Common myeloid progenitor, CD34-positive (primary cell): ENCODE measurements at regions not wholly inside any gene's neighbourhood (a gene's known extent, or its start where the extent isn't known, plus 50 kb on each side); places are given as distances from the start of the nearest gene placed in this dataset.

Experiments
- CTCF ChIA-PET: fragments of 350-600 bp; sonication (Branson Sonifier 250); formaldehyde crosslinking; loops from one replicate; lab custom pipeline; 2021; ENCODE audit warnings: antibody characterized with exemption; lab: Charles Lee
- POLR2A ChIA-PET: fragments of 350-600 bp; sonication (Branson Sonifier 250); formaldehyde crosslinking; loops from one replicate; lab custom pipeline; 2021; ENCODE audit warnings: antibody characterized with exemption; lab: Charles Lee
- DNase-seq, 3 donors: peaks; one replicate each; pipeline versions ENCODE4 v3.0.0 to v3.0.0-alpha.2; 2013
- H3K27ac ChIP-seq, 2 experiments: 1 replicate in 1 of 2; 2 replicates in 1 of 2; pipeline ENCODE4 v1.7.0; 2013; ENCODE audit warnings: inconsistent platforms in 2 of 2, low read length in 2 of 2, mild to moderate bottlenecking in 2 of 2, low read depth in 1 of 2, moderate library complexity in 1 of 2; ENCODE audit not compliant: severe bottlenecking in 2 of 2, insufficient read depth in 1 of 2, poor library complexity in 1 of 2
- H3K27me3 ChIP-seq, 5 experiments: replicated peaks in 2 of 5; 1 replicate in 3 of 5; 2 replicates in 2 of 5; pipeline versions ENCODE4 v1.6.1 to v1.7.0; 2013; ENCODE audit warnings: low read length in 4 of 5, mild to moderate bottlenecking in 2 of 5, moderate library complexity in 2 of 5, inconsistent platforms in 1 of 5; ENCODE audit not compliant: insufficient read depth in 5 of 5, control insufficient read depth in 4 of 5
- H3K36me3 ChIP-seq, 4 experiments: 1 replicate in 2 of 4; 2 replicates in 2 of 4; pipeline versions ENCODE4 v1.6.1 to v1.7.0; 2013; ENCODE audit warnings: low read length in 3 of 4, control low read depth in 1 of 4, mild to moderate bottlenecking in 1 of 4; ENCODE audit not compliant: control insufficient read depth in 4 of 4, insufficient read depth in 4 of 4
- H3K4me1 ChIP-seq, 4 experiments: 1 replicate in 3 of 4; 2 replicates in 1 of 4; pipeline versions ENCODE4 v1.6.1 to v1.7.1; 2013; ENCODE audit warnings: low read length in 3 of 4, mild to moderate bottlenecking in 3 of 4, control low read depth in 1 of 4, inconsistent platforms in 1 of 4, moderate library complexity in 1 of 4; ENCODE audit not compliant: control insufficient read depth in 4 of 4, insufficient read depth in 4 of 4; ENCODE audit errors: control extremely low read depth in 1 of 4
- H3K4me3 ChIP-seq, 7 experiments: 1 replicate in 4 of 7; 2 replicates in 3 of 7; pipeline versions ENCODE4 v1.5.1 to v1.7.0; 2013; ENCODE audit warnings: mild to moderate bottlenecking in 7 of 7, low read length in 6 of 7, moderate library complexity in 6 of 7, inconsistent platforms in 2 of 7, low read depth in 2 of 7, control low read depth in 1 of 7; ENCODE audit not compliant: insufficient read depth in 4 of 7, control insufficient read depth in 1 of 7; ENCODE audit errors: extremely low read depth in 1 of 7
- H3K9me3 ChIP-seq, 5 experiments: 1 replicate in 4 of 5; 2 replicates in 1 of 5; pipeline versions ENCODE4 v1.6.1 to v1.7.1; 2013; ENCODE audit warnings: low read length in 4 of 5, mild to moderate bottlenecking in 2 of 5, inconsistent platforms in 1 of 5, low read depth in 1 of 5, moderate library complexity in 1 of 5; ENCODE audit not compliant: control insufficient read depth in 4 of 5, insufficient read depth in 2 of 5; ENCODE audit errors: control extremely low read depth in 1 of 5
- WGBS: methylation state at CpG from one replicate; pipeline ENCODE4 v1.1.5; 2013; ENCODE audit not compliant: insufficient coverage; 5-methylcytosine and 5-hydroxymethylcytosine counted together

- H3K4me3 ChIP-seq: no peak overlapping the region
- H3K4me1 ChIP-seq: no peaks in the 10 kb centered on the region
- DNase-seq: no peak
- POLR2A ChIA-PET: no interaction called here
- no peak overlapping the region for H3K27ac ChIP-seq
- H3K27me3 ChIP-seq: no peaks in the 10 kb centered on the region
- H3K36me3 ChIP-seq: no peaks in the 10 kb centered on the region
- CTCF ChIA-PET: no interaction called here
- H3K9me3 ChIP-seq: no peaks in the 10 kb centered on the region
Observed at GRCh38 chr3:3516384-3516783, 282.8 kb upstream of the LRRN1 start.

- ChIA-PET POLR2A (no interaction called here), CTCF (no interaction called here)
- DNase-seq: no peak
- H3K4me3 ChIP-seq: no peak overlapping the region
- no peaks in the 10 kb centered on the region for H3K9me3 ChIP-seq
- H3K27me3 ChIP-seq: no peaks in the 10 kb centered on the region
- WGBS: 100% methylated on average over 3 of the region's 6 CpGs
- no peaks in the 10 kb centered on the region for H3K4me1 ChIP-seq
- no peak overlapping the region for H3K27ac ChIP-seq
- H3K36me3 ChIP-seq: no peaks in the 10 kb centered on the region
Observed at GRCh38 chr3:3509665-3510064, 289.6 kb upstream of the LRRN1 start.

- H3K9me3 ChIP-seq: no peaks in the 10 kb centered on the region
- POLR2A ChIA-PET: no interaction called here
- WGBS: 100% methylated on average over 1 of the region's 1 CpG
- H3K27ac ChIP-seq: no peak overlapping the region
- no peaks in the 10 kb centered on the region for H3K4me1 ChIP-seq
- no peak for DNase-seq
- H3K27me3 ChIP-seq: no peaks in the 10 kb centered on the region
- CTCF ChIA-PET: no interaction called here
- no peaks in the 10 kb centered on the region for H3K36me3 ChIP-seq
- no peak overlapping the region for H3K4me3 ChIP-seq
Observed at GRCh38 chr3:3504686-3505085, 294.5 kb upstream of the LRRN1 start.

GRCh38 chr3:3503411-3503810 lies 295.8 kb upstream of the LRRN1 start:
- DNase-seq: no peak
- Histone ChIP-seq H3K36me3 (no peaks in the 10 kb centered on the region), H3K9me3 (no peaks in the 10 kb centered on the region), H3K27me3 (no peaks in the 10 kb centered on the region), H3K4me1 (no peaks in the 10 kb centered on the region), H3K4me3 (no peak overlapping the region), H3K27ac (no peak overlapping the region)
- ChIA-PET POLR2A (no interaction called here), CTCF (no interaction called here)
- 95% methylated on average over 2 of the region's 4 CpGs for WGBS

- H3K4me3 ChIP-seq: no peak overlapping the region
- POLR2A ChIA-PET: no interaction called here
- WGBS: 90% methylated on average over 2 of the region's 6 CpGs
- no peaks in the 10 kb centered on the region for H3K4me1 ChIP-seq
- CTCF ChIA-PET: no interaction called here
- no peaks in the 10 kb centered on the region for H3K27me3 ChIP-seq
- H3K9me3 ChIP-seq: no peaks in the 10 kb centered on the region
- no peak overlapping the region for H3K27ac ChIP-seq
- no peaks in the 10 kb centered on the region for H3K36me3 ChIP-seq
- DNase-seq: no peak
Observed at GRCh38 chr3:3499987-3500386, 299.2 kb upstream of the LRRN1 start.

GRCh38 chr3:3499012-3499562 lies 300.1 kb upstream of the LRRN1 start:
- H3K27me3 ChIP-seq: no peaks in the 10 kb centered on the region
- no peaks in the 10 kb centered on the region for H3K36me3 ChIP-seq
- H3K9me3 ChIP-seq: no peaks in the 10 kb centered on the region
- no peak overlapping the region for H3K4me3 ChIP-seq
- H3K27ac ChIP-seq: no peak overlapping the region
- CTCF ChIA-PET: interaction anchor here (0.8 kb wide), 1 partner anchor 38 kb away, joined by 3 read pairs; no protein-coding TSS in a partner anchor
- POLR2A ChIA-PET: no interaction called here
- H3K4me1 ChIP-seq: no peaks in the 10 kb centered on the region
- 100% methylated on average over 1 of the region's 1 CpG for WGBS
- DNase-seq: no peak

GRCh38 chr3:3495611-3496010 lies 303.6 kb upstream of the LRRN1 start:
- H3K4me1 ChIP-seq: no peaks in the 10 kb centered on the region
- DNase-seq: no peak
- H3K27ac ChIP-seq: no peak overlapping the region
- peaks cover 0 to 9% (median 0%) of the 10 kb centered on the region in 5 experiments for H3K9me3 ChIP-seq
- H3K27me3 ChIP-seq: no peaks in the 10 kb centered on the region
- H3K4me3 ChIP-seq: no peak overlapping the region
- CTCF ChIA-PET: no interaction called here
- H3K36me3 ChIP-seq: no peaks in the 10 kb centered on the region
- POLR2A ChIA-PET: no interaction called here
